Testis (tissue), 2 donors: ENCODE measurements at regions not wholly inside any gene's neighbourhood (a gene's known extent, or its start where the extent isn't known, plus 50 kb on each side); places are given as distances from the start of the nearest gene placed in this dataset.
"Not testable (repeated sequence)": the region's sequence is repeated elsewhere in the genome, so short reads cannot be mapped to it uniquely, and the experiment has no call there.

Source experiments
- POLR2A ChIP-seq: fragments of 450-650 bp; IDR thresholded peaks from one replicate; pipeline ENCODE4 v1.6.1; 2017; ENCODE audit warnings: antibody characterized with exemption, mild to moderate bottlenecking, moderate library complexity
- TF ChIP-seq, protein P1 (sequence below), 3 experiments: fragments of 450-650 bp in 2 of 3; fragments of 200-600 bp in 1 of 3; sonication (generic) in 1 of 3; IDR thresholded peaks; one replicate each; pipeline ENCODE4 v1.5.1; 2016 to 2019; ENCODE audit warnings: antibody characterized with exemption in 3 of 3, mild to moderate bottlenecking in 2 of 3, moderate library complexity in 1 of 3

DNA sequence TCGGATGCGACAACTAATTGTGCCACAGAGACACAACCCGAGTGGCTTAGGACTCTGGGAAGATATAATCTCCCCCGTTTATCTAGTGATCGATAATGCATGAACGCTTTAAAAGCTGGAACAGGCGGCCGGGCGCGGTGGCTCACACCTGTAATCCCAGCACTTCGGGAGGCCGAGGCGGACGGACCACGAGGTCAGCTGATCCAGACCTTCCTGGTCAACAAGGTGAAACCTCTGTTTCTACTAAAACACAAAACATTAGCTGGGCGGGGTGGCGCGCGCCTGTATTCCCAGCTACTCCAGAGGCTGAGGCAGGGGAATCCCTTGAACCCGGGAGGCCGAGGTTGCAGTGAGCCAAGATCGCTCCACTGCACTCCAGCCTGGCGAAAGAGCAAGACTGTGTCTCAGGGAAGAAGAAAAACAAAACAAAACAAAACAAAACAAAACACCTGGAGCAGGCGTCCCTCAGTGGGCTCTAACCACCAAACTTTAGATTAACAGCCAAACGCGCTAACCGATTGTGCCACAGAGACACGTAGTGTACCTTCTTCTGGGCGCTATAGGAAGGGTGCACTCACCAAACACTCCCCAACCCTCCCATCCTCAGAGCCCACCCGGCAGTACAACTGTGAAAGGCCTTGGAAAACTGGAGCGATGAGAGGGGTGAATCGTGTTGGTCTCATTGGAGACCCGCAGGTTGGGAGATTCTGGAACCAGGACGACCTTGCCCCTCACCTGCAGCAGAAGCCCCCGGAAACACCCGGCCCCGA, 53.3 kb upstream of the PPIAL4F start:
- TF ChIP-seq, protein P1, sequence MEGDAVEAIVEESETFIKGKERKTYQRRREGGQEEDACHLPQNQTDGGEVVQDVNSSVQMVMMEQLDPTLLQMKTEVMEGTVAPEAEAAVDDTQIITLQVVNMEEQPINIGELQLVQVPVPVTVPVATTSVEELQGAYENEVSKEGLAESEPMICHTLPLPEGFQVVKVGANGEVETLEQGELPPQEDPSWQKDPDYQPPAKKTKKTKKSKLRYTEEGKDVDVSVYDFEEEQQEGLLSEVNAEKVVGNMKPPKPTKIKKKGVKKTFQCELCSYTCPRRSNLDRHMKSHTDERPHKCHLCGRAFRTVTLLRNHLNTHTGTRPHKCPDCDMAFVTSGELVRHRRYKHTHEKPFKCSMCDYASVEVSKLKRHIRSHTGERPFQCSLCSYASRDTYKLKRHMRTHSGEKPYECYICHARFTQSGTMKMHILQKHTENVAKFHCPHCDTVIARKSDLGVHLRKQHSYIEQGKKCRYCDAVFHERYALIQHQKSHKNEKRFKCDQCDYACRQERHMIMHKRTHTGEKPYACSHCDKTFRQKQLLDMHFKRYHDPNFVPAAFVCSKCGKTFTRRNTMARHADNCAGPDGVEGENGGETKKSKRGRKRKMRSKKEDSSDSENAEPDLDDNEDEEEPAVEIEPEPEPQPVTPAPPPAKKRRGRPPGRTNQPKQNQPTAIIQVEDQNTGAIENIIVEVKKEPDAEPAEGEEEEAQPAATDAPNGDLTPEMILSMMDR (IDR thresholded peaks at IDR 0.05) = not testable (repeated sequence)
- TF ChIP-seq POLR2A = not testable (repeated sequence)
